A549 (cell line): ENCODE measurements at regions not wholly inside any gene's neighbourhood (a gene's known extent, or its start where the extent isn't known, plus 50 kb on each side); places are given as distances from the start of the nearest gene placed in this dataset.

Source experiments
- ATAC-seq, 2 experiments: fragments of 200-7000 bp in 1 of 2; fragments of >200 bp in 1 of 2; cut with Nextera tagmentation in 1 of 2; cut with Tn5 transposase in 1 of 2; 3 replicates each; pipeline versions ENCODE4 v1.8.0 to v1.9.1; 2018 to 2020; ENCODE audit warnings: mild to moderate bottlenecking in 1 of 2, moderate library complexity in 1 of 2
- CTCF ChIA-PET: fragments of 300-600 bp; sonication (Branson Sonifier 250); formaldehyde crosslinking; extraction: SDS; loops from one replicate; lab custom pipeline; 2021; ENCODE audit warnings: antibody characterized with exemption, inconsistent platforms; lab: Yijun Ruan, JAX
- POLR2A ChIA-PET: fragments of 350-600 bp; formaldehyde crosslinking; extraction: SDS; loops from one replicate; lab custom pipeline; 2021; ENCODE audit warnings: antibody characterized with exemption, inconsistent platforms; lab: Yijun Ruan, JAX
- DNase-seq, 2 experiments: peaks; one replicate each; pipeline versions ENCODE4 v3.0.0 to v3.0.0-alpha.2; 2011 to 2016; ENCODE audit warnings: low read depth in 1 of 2, low spot score in 1 of 2
- FAIRE-seq: peaks from 2 replicates; lab custom pipeline; 2011; peaks lifted over from hg19 to GRCh38; lab: Jason Lieb, UNC
- H3K27ac ChIP-seq, 2 experiments: fragments of >200 bp; sonication (Bioruptor Twin); formaldehyde crosslinking; 3 replicates each; pipeline ENCODE4 v1.5.1; 2016 to 2017
- H3K4me1 ChIP-seq: fragments of >200 bp; sonication (Bioruptor Twin); formaldehyde crosslinking; 3 replicates; pipeline ENCODE4 v1.6.1; 2016
- H3K4me2 ChIP-seq: fragments of >200 bp; sonication (Bioruptor Twin); formaldehyde crosslinking; 3 replicates; pipeline ENCODE4 v1.6.1; 2016
- H3K4me3 ChIP-seq: fragments of >200 bp; sonication (Bioruptor Twin); formaldehyde crosslinking; 3 replicates; pipeline ENCODE4 v1.5.1; 2016
- H3K9me3 ChIP-seq: fragments of >200 bp; sonication (Bioruptor Twin); formaldehyde crosslinking; 3 replicates; pipeline ENCODE4 v1.6.1; 2016
- ATOH8 ChIP-seq: fragments of 250-450 bp; sonication (Bioruptor Pico); IDR thresholded peaks from 2 replicates; pipeline ENCODE4 v1.5.0; 2020; ENCODE audit warnings: low read depth, mild to moderate bottlenecking, moderate library complexity
- BCL3 ChIP-seq: fragments of >200 bp; sonication (Bioruptor Twin); formaldehyde crosslinking; IDR thresholded peaks from 3 replicates; pipeline ENCODE4 v1.6.1; 2016
- BHLHE40 ChIP-seq: IDR thresholded peaks from 2 replicates; pipeline ENCODE4 v1.6.1; 2012; ENCODE audit warnings: low read depth, low read length, inconsistent platforms
- CBX2 ChIP-seq: fragments of 200-600 bp; sonication (generic); IDR thresholded peaks from 2 replicates; pipeline ENCODE4 v1.6.1; 2016; ENCODE audit warnings: low read depth, mild to moderate bottlenecking, borderline replicate concordance
- CBX8 ChIP-seq: fragments of 200-600 bp; sonication (generic); IDR thresholded peaks from 2 replicates; pipeline ENCODE4 v1.6.1; 2016
- CEBPB ChIP-seq, 2 experiments: fragments of >200 bp in 1 of 2; sonication (Bioruptor Twin) in 1 of 2; formaldehyde crosslinking in 1 of 2; IDR thresholded peaks; 2 replicates each; pipeline ENCODE4 v1.6.1; 2012 to 2016
- CHD2 ChIP-seq: fragments of 150-350 bp; IDR thresholded peaks from 2 replicates; pipeline ENCODE4 v1.6.1; 2014; ENCODE audit warnings: low read length; ENCODE audit not compliant: partially characterized antibody
- CTCF ChIP-seq: fragments of >200 bp; sonication (Bioruptor Twin); formaldehyde crosslinking; IDR thresholded peaks from 3 replicates; pipeline ENCODE4 v1.5.1; 2016
- E2F6 ChIP-seq: IDR thresholded peaks from 2 replicates; pipeline ENCODE4 v1.6.1; 2012; ENCODE audit warnings: low read depth, borderline replicate concordance
- EHMT2 ChIP-seq: fragments of 200-600 bp; sonication (generic); IDR thresholded peaks from 2 replicates; pipeline ENCODE4 v1.6.1; 2016; ENCODE audit warnings: antibody characterized with exemption, low read depth, mild to moderate bottlenecking, moderate library complexity
- ELK1 ChIP-seq: fragments of 150-350 bp; IDR thresholded peaks from 2 replicates; pipeline ENCODE4 v1.6.1; 2014; ENCODE audit warnings: low read depth, mild to moderate bottlenecking, low read length
- EP300 ChIP-seq, 2 experiments: fragments of >200 bp; sonication (Bioruptor Twin); formaldehyde crosslinking; IDR thresholded peaks; 2 replicates in 1 of 2; 3 replicates in 1 of 2; pipeline ENCODE4 v1.6.1; 2016 to 2017
- FOSB ChIP-seq: fragments of 250-450 bp; sonication (Bioruptor Pico); IDR thresholded peaks from 2 replicates; pipeline ENCODE4 v1.5.0; 2020; ENCODE audit warnings: mild to moderate bottlenecking, moderate library complexity
- FOXS1 ChIP-seq: fragments of 250-450 bp; sonication (Bioruptor Pico); IDR thresholded peaks from 2 replicates; pipeline ENCODE4 v1.5.0; 2020; ENCODE audit warnings: mild to moderate bottlenecking, moderate library complexity
- HMGXB4 ChIP-seq: fragments of 250-450 bp; sonication (Bioruptor Pico); IDR thresholded peaks from 2 replicates; pipeline ENCODE4 v1.5.0; 2021; ENCODE audit warnings: mild to moderate bottlenecking, moderate library complexity, borderline replicate concordance
- HOXB13 ChIP-seq: fragments of 250-450 bp; sonication (Bioruptor Pico); IDR thresholded peaks from 2 replicates; pipeline ENCODE4 v1.5.0; 2020; ENCODE audit warnings: low read depth, mild to moderate bottlenecking, moderate library complexity
- HOXB5 ChIP-seq: fragments of 250-450 bp; sonication (Bioruptor Pico); IDR thresholded peaks from 2 replicates; pipeline ENCODE4 v1.5.0; 2020; ENCODE audit warnings: mild to moderate bottlenecking, moderate library complexity
- MYC ChIP-seq: IDR thresholded peaks from 2 replicates; pipeline ENCODE4 v1.6.1; 2012; ENCODE audit warnings: mild to moderate bottlenecking, inconsistent platforms, low read length, improper control_type of control experiment, borderline replicate concordance
- NR3C1 ChIP-seq: fragments of >200 bp; sonication (Bioruptor Twin); formaldehyde crosslinking; IDR thresholded peaks from 3 replicates; pipeline ENCODE4 v1.6.1; 2017
- PBX3 ChIP-seq: IDR thresholded peaks from 2 replicates; pipeline ENCODE4 v1.6.1; 2012
- PHF8 ChIP-seq: fragments of 200-600 bp; sonication (generic); IDR thresholded peaks from 2 replicates; pipeline ENCODE4 v1.6.1; 2016; ENCODE audit warnings: low read depth, mild to moderate bottlenecking, antibody characterized with exemption, moderate library complexity, borderline replicate concordance
- RAD21 ChIP-seq, 2 experiments: fragments of >200 bp in 1 of 2; sonication (Bioruptor Twin) in 1 of 2; formaldehyde crosslinking in 1 of 2; IDR thresholded peaks in 1 of 2; conservative IDR thresholded peaks in 1 of 2; 2 replicates in 1 of 2; 3 replicates in 1 of 2; pipeline ENCODE4 v1.6.1; 2012 to 2018; ENCODE audit warnings: inconsistent platforms in 1 of 2
- RCOR1 ChIP-seq: fragments of 150-350 bp; IDR thresholded peaks from 2 replicates; pipeline ENCODE4 v1.6.1; 2014; ENCODE audit warnings: antibody characterized with exemption, low read length, low read depth
- RFX5 ChIP-seq: fragments of 450-650 bp; IDR thresholded peaks from 2 replicates; pipeline ENCODE4 v1.7.1; 2014; ENCODE audit warnings: antibody characterized with exemption, mild to moderate bottlenecking, moderate library complexity
- SMC3 ChIP-seq: fragments of >200 bp; sonication (Bioruptor Twin); formaldehyde crosslinking; IDR thresholded peaks from 3 replicates; pipeline ENCODE4 v1.6.1; 2018; ENCODE audit warnings: inconsistent platforms
- SREBF2 ChIP-seq: fragments of 450-650 bp; IDR thresholded peaks from 2 replicates; pipeline ENCODE4 v1.6.1; 2014; ENCODE audit warnings: mild to moderate bottlenecking, moderate library complexity
- USF2 ChIP-seq: fragments of 450-650 bp; IDR thresholded peaks from 2 replicates; pipeline ENCODE4 v1.6.1; 2014; ENCODE audit warnings: antibody characterized with exemption
- ZC3H11A ChIP-seq: fragments of 450-650 bp; IDR thresholded peaks from 2 replicates; pipeline ENCODE4 v1.6.1; 2014; ENCODE audit warnings: antibody characterized with exemption, mild to moderate bottlenecking
- ZNF302 ChIP-seq: fragments of 250-450 bp; sonication (Bioruptor Pico); IDR thresholded peaks from 2 replicates; pipeline ENCODE4 v1.9.0; 2021; ENCODE audit warnings: inconsistent platforms, mild to moderate bottlenecking, moderate library complexity
- ZSCAN20 ChIP-seq: fragments of 250-450 bp; sonication (Bioruptor Pico); IDR thresholded peaks from 2 replicates; pipeline ENCODE4 v1.8.0; 2022; ENCODE audit warnings: mild to moderate bottlenecking, moderate library complexity
- WGBS: methylation state at CpG from one replicate; pipeline ENCODE4 v1.1.6; 2017; ENCODE audit errors: missing lambda C conversion rate; 5-methylcytosine and 5-hydroxymethylcytosine counted together

- DNase-seq, result peak in 1 of 2 experiments; percentile 94
- Histone ChIP-seq H3K4me2 (peak overlapping the region; percentile 72), H3K27ac (peak overlapping the region; percentile 98 to 99)
- TF ChIP-seq RCOR1, result no peak
- TF ChIP-seq SREBF2, result no peak
- TF ChIP-seq MYC, result no peak
- TF ChIP-seq ATOH8 (CRISPR knock-in tag), result no peak
- no peak; the same call in 1 of the 2 replicates for TF ChIP-seq ZSCAN20
- no peak for TF ChIP-seq ELK1
- TF ChIP-seq HOXB13, result peak; percentile 42; the same call in 1 of the 2 replicates
- no peak for TF ChIP-seq BCL3
- TF ChIP-seq CEBPB (IDR thresholded peaks at IDR 0.05), result peak; percentile 74 to 75
- peak; percentile 43 for TF ChIP-seq FOSB (CRISPR knock-in tag)
- 0 out of 2 replicates have a peak, but pooled peaks have one; percentile 35 for TF ChIP-seq E2F6
- TF ChIP-seq CBX2, result no peak
- no peak for TF ChIP-seq EHMT2
- TF ChIP-seq PBX3, result no peak
- no peak for TF ChIP-seq RFX5
- no peak for TF ChIP-seq HMGXB4 (CRISPR knock-in tag)
- peak; percentile 99 for TF ChIP-seq RAD21 (conservative IDR thresholded peaks at IDR 0.05 in 1 of 2, IDR thresholded peaks at IDR 0.05 in 1 of 2)
- no peak for TF ChIP-seq NR3C1
- TF ChIP-seq SMC3, result peak; percentile 97
- 0 out of 2 replicates have a peak, but pooled peaks have one; percentile 8 for TF ChIP-seq FOXS1 (CRISPR knock-in tag)
- no peak for TF ChIP-seq PHF8
- no peak for TF ChIP-seq USF2
- TF ChIP-seq CBX8, result no peak
- TF ChIP-seq ZNF302 (CRISPR knock-in tag), result peak; percentile 70; the same call in 1 of the 2 replicates
- TF ChIP-seq EP300 (IDR thresholded peaks at IDR 0.05), result peak; percentile 76 to 77; a peak in 2 of 5 replicates
- TF ChIP-seq ZC3H11A, result no peak
- TF ChIP-seq CHD2, result no peak
- peak; percentile 98 for TF ChIP-seq CTCF
- peak; percentile 57; the same call in 1 of the 2 replicates for TF ChIP-seq HOXB5 (CRISPR knock-in tag)
- no peak for TF ChIP-seq BHLHE40
These were observed 50.6 kb upstream of the ITGB1 start for GRCh38 chr10:33008499-33009243.

More at GRCh38 chr10:33008499-33009243, 50.6 kb upstream of the ITGB1 start:
- Histone ChIP-seq H3K9me3 (no peaks in the 10 kb centered on the region), H3K4me3 (no peak overlapping the region), H3K4me1 (peaks cover 73% of the 10 kb centered on the region)
- ATAC-seq (peak; percentile 7 to 21; a peak in 5 of 6 replicates), FAIRE-seq (peak; percentile 85)
- 5% methylated on average over 9 of the region's 9 CpGs for WGBS
- CTCF ChIA-PET, result interaction anchor here (0.6 to 10.6 kb wide), 47 partner anchors 9 to 1067 kb away, joined by 3 to 168 read pairs (median 5); no protein-coding TSS in a partner anchor
- POLR2A ChIA-PET, result interaction anchor here (0.6 to 7.7 kb wide), 10 partner anchors 26 to 678 kb away, joined by 3 to 163 read pairs (median 8); no protein-coding TSS in a partner anchor
